Adrenal gland (tissue), 5 donors: ENCODE measurements at regions not wholly inside any gene's neighbourhood (a gene's known extent, or its start where the extent isn't known, plus 50 kb on each side); places are given as distances from the start of the nearest gene placed in this dataset.

ENCODE experiments used
- POLR2A ChIP-seq, 2 donors: fragments of 450-650 bp; IDR thresholded peaks; one replicate each; pipeline ENCODE4 v1.6.1; 2017; ENCODE audit warnings: antibody characterized with exemption in 2 of 2, mild to moderate bottlenecking in 2 of 2, moderate library complexity in 1 of 2
- TF ChIP-seq, protein P1 (sequence below), 6 experiments: fragments of 450-650 bp in 4 of 6; fragments of 200-600 bp in 2 of 6; sonication (generic) in 1 of 6; IDR thresholded peaks; 1 replicate in 5 of 6; 2 replicates in 1 of 6; pipeline versions ENCODE4 v1.5.1 to v1.8.0; 2016 to 2021; ENCODE audit warnings: antibody characterized with exemption in 6 of 6, mild to moderate bottlenecking in 2 of 6, moderate library complexity in 1 of 6
- donor health status: DM: no; HTN: no; CAD: no.

DNA sequence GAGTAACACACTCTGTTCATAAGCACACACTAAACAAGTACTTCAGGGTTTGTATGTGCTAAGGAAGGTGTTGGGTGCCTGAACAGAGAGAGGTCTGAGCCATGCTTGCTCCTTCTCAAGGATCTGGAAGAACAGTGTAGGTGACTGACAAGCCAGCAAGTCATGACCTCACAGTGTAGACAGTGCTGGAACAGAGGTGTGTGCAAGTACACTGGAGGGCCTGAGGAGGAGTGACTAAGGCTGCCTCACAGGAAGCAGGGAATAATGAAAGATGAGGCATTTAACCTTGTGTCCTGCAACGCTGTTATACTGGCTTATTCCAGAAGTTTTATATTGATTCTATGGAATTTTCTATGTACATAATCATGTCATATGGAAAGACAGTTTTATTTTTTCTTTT, 83.9 kb downstream of the TMEM174 start:
- TF ChIP-seq, protein P1, sequence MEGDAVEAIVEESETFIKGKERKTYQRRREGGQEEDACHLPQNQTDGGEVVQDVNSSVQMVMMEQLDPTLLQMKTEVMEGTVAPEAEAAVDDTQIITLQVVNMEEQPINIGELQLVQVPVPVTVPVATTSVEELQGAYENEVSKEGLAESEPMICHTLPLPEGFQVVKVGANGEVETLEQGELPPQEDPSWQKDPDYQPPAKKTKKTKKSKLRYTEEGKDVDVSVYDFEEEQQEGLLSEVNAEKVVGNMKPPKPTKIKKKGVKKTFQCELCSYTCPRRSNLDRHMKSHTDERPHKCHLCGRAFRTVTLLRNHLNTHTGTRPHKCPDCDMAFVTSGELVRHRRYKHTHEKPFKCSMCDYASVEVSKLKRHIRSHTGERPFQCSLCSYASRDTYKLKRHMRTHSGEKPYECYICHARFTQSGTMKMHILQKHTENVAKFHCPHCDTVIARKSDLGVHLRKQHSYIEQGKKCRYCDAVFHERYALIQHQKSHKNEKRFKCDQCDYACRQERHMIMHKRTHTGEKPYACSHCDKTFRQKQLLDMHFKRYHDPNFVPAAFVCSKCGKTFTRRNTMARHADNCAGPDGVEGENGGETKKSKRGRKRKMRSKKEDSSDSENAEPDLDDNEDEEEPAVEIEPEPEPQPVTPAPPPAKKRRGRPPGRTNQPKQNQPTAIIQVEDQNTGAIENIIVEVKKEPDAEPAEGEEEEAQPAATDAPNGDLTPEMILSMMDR (IDR thresholded peaks at IDR 0.05) = no peak
- TF ChIP-seq POLR2A (IDR thresholded peaks at IDR 0.05) = no peak
